ENCODE measurements at regions not wholly inside any gene's neighbourhood (a gene's known extent, or its start where the extent isn't known, plus 50 kb on each side); places are given as distances from the start of the nearest gene placed in this dataset.

DNA sequence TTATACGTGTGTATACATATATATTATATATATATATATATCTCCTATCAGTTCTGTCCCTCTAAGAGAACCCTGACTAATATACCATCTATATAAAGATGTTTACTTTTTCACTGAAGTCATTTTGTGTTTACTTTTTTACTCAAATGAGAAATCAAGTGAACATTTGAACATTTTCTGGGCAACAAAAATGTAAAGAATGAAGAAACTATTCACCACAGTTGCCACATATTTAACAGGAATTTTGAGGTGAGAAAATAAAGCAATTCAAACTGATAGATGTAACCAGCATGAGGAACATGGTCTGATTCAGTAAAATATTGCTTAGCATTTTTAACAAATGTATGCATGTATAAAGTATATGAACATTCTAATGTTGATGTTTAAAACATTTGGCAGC lies 299.2 kb upstream of the KLHL1 start:
- ChIA-PET POLR2A (no interaction called here), CTCF (ENCODE audit: low intra/inter-chr PET ratio, low total read pairs) (no interaction called here)
- H3K4me3 ChIP-seq (replicated peaks in 1 of 3; ENCODE audit: insufficient read depth in 1 of 3, low read depth in 2 of 3, low read length in 3 of 3), result no peak overlapping the region
- no peak overlapping the region for H3K4me2 ChIP-seq (ENCODE audit: low read depth, low read length)
- no peak for ATAC-seq
- DNase-seq (ENCODE audit: low spot score), result no peak
- in situ Hi-C loops (cut with HindIII; ENCODE audit: extremely low pct_ligation_motif_present, low pct_unique_long_range_greater_than_20kb), result no loop called here
- no peak overlapping the region for H3K9ac ChIP-seq (ENCODE audit: insufficient read depth, low read depth, low read length)
- no peak overlapping the region for H3K27ac ChIP-seq (ENCODE audit: extremely low read length, insufficient read depth, low read length)
- 78% methylated on average over 1 of the region's 1 CpG for WGBS (ENCODE audit: low lambda C conversion rate)
- H3K36me3 ChIP-seq (replicated peaks in 1 of 2; ENCODE audit: control insufficient read depth in 1 of 2, insufficient read depth in 2 of 2, low read length in 2 of 2), result no peaks in the 10 kb centered on the region
- no peaks in the 10 kb centered on the region for H3K9me3 ChIP-seq (ENCODE audit: low read length)
- intact Hi-C loops (cut with micrococcal nuclease; ENCODE audit: unreplicated experiment), result no loop called here
- H3K79me2 ChIP-seq (ENCODE audit: insufficient read depth, low read length), result no peaks in the 10 kb centered on the region
- FAIRE-seq, result no peak
- BruUV-seq (replicated peaks), result no TSS peak
- no peak overlapping the region for H2AFZ ChIP-seq (ENCODE audit: low read length)
- H3K27me3 ChIP-seq (ENCODE audit: control insufficient read depth in 1 of 2, insufficient read depth in 2 of 2, low read length in 2 of 2), result no peaks in the 10 kb centered on the region
- TF ChIP-seq NFKB2 (CRISPR knock-in tag; IDR thresholded peaks at IDR 0.05; ENCODE audit: borderline replicate concordance) (no peak), ZNF598 (CRISPR knock-in tag; IDR thresholded peaks at IDR 0.05; ENCODE audit: borderline replicate concordance) (no peak), NFIC (IDR thresholded peaks at IDR 0.05; ENCODE audit: low read length) (no peak), POLR2A (IDR thresholded peaks at IDR 0.05; ENCODE audit: insufficient read depth in 1 of 2, low read depth in 2 of 2, low read length in 2 of 2) (no peak), SIN3B (IDR thresholded peaks at IDR 0.05; ENCODE audit: low read length) (no peak), NR1H2 (CRISPR knock-in tag; IDR thresholded peaks at IDR 0.05; ENCODE audit: borderline replicate concordance, low read depth) (no peak), ZNF841 (CRISPR knock-in tag; IDR thresholded peaks at IDR 0.05; ENCODE audit: borderline replicate concordance) (no peak), ZKSCAN1 (IDR thresholded peaks at IDR 0.05; ENCODE audit: low read length) (no peak), PCBP1 (IDR thresholded peaks at IDR 0.05; ENCODE audit: borderline replicate concordance, low read depth, low read length) (no peak), GATAD1 (CRISPR knock-in tag; IDR thresholded peaks at IDR 0.05) (no peak), HMG20A (CRISPR knock-in tag; IDR thresholded peaks at IDR 0.05; ENCODE audit: borderline replicate concordance) (no peak), TP53 (CRISPR knock-in tag; conservative IDR thresholded peaks at IDR 0.05) (no peak)
- TF ChIP-seq, protein P1, sequence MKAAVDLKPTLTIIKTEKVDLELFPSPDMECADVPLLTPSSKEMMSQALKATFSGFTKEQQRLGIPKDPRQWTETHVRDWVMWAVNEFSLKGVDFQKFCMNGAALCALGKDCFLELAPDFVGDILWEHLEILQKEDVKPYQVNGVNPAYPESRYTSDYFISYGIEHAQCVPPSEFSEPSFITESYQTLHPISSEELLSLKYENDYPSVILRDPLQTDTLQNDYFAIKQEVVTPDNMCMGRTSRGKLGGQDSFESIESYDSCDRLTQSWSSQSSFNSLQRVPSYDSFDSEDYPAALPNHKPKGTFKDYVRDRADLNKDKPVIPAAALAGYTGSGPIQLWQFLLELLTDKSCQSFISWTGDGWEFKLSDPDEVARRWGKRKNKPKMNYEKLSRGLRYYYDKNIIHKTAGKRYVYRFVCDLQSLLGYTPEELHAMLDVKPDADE (CRISPR knock-in tag; IDR thresholded peaks at IDR 0.05), result no peak
- TF ChIP-seq, protein P2, sequence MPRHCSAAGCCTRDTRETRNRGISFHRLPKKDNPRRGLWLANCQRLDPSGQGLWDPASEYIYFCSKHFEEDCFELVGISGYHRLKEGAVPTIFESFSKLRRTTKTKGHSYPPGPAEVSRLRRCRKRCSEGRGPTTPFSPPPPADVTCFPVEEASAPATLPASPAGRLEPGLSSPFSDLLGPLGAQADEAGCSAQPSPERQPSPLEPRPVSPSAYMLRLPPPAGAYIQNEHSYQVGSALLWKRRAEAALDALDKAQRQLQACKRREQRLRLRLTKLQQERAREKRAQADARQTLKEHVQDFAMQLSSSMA (CRISPR knock-in tag; IDR thresholded peaks at IDR 0.05), result no peak
- TF ChIP-seq, protein P3, sequence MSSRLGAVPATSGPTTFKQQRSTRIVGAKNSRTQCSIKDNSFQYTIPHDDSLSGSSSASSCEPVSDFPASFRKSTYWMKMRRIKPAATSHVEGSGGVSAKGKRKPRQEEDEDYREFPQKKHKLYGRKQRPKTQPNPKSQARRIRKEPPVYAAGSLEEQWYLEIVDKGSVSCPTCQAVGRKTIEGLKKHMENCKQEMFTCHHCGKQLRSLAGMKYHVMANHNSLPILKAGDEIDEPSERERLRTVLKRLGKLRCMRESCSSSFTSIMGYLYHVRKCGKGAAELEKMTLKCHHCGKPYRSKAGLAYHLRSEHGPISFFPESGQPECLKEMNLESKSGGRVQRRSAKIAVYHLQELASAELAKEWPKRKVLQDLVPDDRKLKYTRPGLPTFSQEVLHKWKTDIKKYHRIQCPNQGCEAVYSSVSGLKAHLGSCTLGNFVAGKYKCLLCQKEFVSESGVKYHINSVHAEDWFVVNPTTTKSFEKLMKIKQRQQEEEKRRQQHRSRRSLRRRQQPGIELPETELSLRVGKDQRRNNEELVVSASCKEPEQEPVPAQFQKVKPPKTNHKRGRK (CRISPR knock-in tag; IDR thresholded peaks at IDR 0.05), result no peak
- TF ChIP-seq, protein P4, sequence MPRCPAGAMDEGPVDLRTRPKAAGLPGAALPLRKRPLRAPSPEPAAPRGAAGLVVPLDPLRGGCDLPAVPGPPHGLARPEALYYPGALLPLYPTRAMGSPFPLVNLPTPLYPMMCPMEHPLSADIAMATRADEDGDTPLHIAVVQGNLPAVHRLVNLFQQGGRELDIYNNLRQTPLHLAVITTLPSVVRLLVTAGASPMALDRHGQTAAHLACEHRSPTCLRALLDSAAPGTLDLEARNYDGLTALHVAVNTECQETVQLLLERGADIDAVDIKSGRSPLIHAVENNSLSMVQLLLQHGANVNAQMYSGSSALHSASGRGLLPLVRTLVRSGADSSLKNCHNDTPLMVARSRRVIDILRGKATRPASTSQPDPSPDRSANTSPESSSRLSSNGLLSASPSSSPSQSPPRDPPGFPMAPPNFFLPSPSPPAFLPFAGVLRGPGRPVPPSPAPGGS (CRISPR knock-in tag; IDR thresholded peaks at IDR 0.05), result no peak
- TF ChIP-seq, protein P5, sequence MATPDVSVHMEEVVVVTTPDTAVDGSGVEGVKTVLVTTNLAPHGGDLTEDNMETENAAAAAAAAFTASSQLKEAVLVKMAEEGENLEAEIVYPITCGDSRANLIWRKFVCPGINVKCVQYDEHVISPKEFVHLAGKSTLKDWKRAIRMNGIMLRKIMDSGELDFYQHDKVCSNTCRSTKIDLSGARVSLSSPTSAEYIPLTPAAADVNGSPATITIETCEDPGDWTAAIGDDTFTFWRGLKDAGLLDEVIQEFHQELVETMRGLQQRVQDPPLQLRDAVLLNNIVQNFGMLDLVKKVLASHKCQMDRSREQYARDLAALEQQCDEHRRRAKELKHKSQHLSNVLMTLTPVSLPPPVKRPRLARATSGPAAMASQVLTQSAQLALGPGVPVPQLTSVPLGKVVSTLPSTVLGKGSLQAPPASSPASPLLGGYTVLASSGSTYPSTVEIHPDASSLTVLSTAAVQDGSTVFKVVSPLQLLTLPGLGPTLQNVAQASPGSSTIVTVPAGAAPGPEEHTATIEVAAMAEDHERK (CRISPR knock-in tag; IDR thresholded peaks at IDR 0.05; ENCODE audit: low read depth), result no peak
- TF ChIP-seq, protein P6, sequence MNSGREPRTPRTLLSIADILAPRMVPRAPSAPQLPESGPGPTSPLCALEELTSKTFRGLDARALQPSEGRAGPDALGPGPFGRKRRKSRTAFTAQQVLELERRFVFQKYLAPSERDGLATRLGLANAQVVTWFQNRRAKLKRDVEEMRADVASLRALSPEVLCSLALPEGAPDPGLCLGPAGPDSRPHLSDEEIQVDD (CRISPR knock-in tag; IDR thresholded peaks at IDR 0.05; ENCODE audit: borderline replicate concordance), result no peak
- H3K4me1 ChIP-seq (ENCODE audit: insufficient read depth, low read length), result no peaks in the 10 kb centered on the region
- H4K20me1 ChIP-seq (ENCODE audit: insufficient read depth, low read length), result no peaks in the 10 kb centered on the region
